ENCODE measurements at regions not wholly inside any gene's neighbourhood (a gene's known extent, or its start where the extent isn't known, plus 50 kb on each side); places are given as distances from the start of the nearest gene placed in this dataset.

DNA sequence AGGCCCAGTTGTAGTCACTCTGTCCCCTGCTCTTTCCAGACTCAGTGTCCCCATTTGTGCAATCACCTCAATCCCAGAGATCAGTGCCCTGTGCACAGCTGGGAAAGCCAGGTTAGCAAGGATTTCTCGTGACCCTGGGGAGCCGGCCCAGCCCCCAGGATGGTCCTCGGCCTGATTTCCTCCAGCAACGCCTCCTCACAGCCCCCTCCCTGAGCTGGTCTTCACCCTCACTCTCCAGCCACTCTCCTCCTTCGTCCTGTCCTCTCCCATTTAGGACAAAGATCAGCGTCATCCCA is 194.8 kb upstream of the C14orf180 start:
- TF ChIP-seq, protein P1, sequence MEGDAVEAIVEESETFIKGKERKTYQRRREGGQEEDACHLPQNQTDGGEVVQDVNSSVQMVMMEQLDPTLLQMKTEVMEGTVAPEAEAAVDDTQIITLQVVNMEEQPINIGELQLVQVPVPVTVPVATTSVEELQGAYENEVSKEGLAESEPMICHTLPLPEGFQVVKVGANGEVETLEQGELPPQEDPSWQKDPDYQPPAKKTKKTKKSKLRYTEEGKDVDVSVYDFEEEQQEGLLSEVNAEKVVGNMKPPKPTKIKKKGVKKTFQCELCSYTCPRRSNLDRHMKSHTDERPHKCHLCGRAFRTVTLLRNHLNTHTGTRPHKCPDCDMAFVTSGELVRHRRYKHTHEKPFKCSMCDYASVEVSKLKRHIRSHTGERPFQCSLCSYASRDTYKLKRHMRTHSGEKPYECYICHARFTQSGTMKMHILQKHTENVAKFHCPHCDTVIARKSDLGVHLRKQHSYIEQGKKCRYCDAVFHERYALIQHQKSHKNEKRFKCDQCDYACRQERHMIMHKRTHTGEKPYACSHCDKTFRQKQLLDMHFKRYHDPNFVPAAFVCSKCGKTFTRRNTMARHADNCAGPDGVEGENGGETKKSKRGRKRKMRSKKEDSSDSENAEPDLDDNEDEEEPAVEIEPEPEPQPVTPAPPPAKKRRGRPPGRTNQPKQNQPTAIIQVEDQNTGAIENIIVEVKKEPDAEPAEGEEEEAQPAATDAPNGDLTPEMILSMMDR (IDR thresholded peaks at IDR 0.05), result no peak
- TF ChIP-seq EP300 (IDR thresholded peaks at IDR 0.05) (no peak), RNF2 (IDR thresholded peaks at IDR 0.05; ENCODE audit: borderline replicate concordance, low read depth) (no peak), POLR2A (IDR thresholded peaks at IDR 0.05; ENCODE audit: low read length) (no peak), ESRRA (IDR thresholded peaks at IDR 0.05; ENCODE audit: borderline replicate concordance, low read length) (no peak), RAD21 (conservative IDR thresholded peaks at IDR 0.05 in 1 of 2, IDR thresholded peaks at IDR 0.05 in 1 of 2) (no peak), CBX2 (IDR thresholded peaks at IDR 0.05; ENCODE audit: borderline replicate concordance, low read depth) (no peak)
- TF ChIP-seq, protein P2, sequence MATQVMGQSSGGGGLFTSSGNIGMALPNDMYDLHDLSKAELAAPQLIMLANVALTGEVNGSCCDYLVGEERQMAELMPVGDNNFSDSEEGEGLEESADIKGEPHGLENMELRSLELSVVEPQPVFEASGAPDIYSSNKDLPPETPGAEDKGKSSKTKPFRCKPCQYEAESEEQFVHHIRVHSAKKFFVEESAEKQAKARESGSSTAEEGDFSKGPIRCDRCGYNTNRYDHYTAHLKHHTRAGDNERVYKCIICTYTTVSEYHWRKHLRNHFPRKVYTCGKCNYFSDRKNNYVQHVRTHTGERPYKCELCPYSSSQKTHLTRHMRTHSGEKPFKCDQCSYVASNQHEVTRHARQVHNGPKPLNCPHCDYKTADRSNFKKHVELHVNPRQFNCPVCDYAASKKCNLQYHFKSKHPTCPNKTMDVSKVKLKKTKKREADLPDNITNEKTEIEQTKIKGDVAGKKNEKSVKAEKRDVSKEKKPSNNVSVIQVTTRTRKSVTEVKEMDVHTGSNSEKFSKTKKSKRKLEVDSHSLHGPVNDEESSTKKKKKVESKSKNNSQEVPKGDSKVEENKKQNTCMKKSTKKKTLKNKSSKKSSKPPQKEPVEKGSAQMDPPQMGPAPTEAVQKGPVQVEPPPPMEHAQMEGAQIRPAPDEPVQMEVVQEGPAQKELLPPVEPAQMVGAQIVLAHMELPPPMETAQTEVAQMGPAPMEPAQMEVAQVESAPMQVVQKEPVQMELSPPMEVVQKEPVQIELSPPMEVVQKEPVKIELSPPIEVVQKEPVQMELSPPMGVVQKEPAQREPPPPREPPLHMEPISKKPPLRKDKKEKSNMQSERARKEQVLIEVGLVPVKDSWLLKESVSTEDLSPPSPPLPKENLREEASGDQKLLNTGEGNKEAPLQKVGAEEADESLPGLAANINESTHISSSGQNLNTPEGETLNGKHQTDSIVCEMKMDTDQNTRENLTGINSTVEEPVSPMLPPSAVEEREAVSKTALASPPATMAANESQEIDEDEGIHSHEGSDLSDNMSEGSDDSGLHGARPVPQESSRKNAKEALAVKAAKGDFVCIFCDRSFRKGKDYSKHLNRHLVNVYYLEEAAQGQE (IDR thresholded peaks at IDR 0.05), result no peak
- TF ChIP-seq, protein P3, sequence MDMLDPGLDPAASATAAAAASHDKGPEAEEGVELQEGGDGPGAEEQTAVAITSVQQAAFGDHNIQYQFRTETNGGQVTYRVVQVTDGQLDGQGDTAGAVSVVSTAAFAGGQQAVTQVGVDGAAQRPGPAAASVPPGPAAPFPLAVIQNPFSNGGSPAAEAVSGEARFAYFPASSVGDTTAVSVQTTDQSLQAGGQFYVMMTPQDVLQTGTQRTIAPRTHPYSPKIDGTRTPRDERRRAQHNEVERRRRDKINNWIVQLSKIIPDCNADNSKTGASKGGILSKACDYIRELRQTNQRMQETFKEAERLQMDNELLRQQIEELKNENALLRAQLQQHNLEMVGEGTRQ (IDR thresholded peaks at IDR 0.05), result no peak
- TF ChIP-seq, protein P4, sequence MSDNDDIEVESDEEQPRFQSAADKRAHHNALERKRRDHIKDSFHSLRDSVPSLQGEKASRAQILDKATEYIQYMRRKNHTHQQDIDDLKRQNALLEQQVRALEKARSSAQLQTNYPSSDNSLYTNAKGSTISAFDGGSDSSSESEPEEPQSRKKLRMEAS (IDR thresholded peaks at IDR 0.05), result no peak

Measured in A549 (cell line).